ENCODE measurements at regions not wholly inside any gene's neighbourhood (a gene's known extent, or its start where the extent isn't known, plus 50 kb on each side); places are given as distances from the start of the nearest gene placed in this dataset.

- Histone ChIP-seq H3K27ac (no peak overlapping the region), H3K9me3 (no peaks in the 10 kb centered on the region), H3K4me1 (no peaks in the 10 kb centered on the region), H3K4me3 (no peak overlapping the region), H3K27me3 (replicated peaks in 1 of 7) (no peaks in the 10 kb centered on the region), H3K36me3 (no peaks in the 10 kb centered on the region)
- no peak for DNase-seq
- TF ChIP-seq CTCF (IDR thresholded peaks at IDR 0.05 in 8 of 11, conservative IDR thresholded peaks at IDR 0.05 in 3 of 11) (no peak), POLR2A (IDR thresholded peaks at IDR 0.05) (no peak), POLR2AphosphoS5 (IDR thresholded peaks at IDR 0.05) (no peak)
- 76 to 90% (median 80%) methylated on average over 5 of the region's 5 CpGs for WGBS, 5 donors
- intact Hi-C loops (cut with DNase I; ENCODE audit: low total_unique reads): no loop called here
Measured at GRCh38 chr4:14925471-14925870, 76.8 kb upstream of the CPEB2 start.

GRCh38 chr4:14926368-14926767 lies 75.9 kb upstream of the CPEB2 start:
- intact Hi-C loops (cut with DNase I; ENCODE audit: low total_unique reads): no loop called here
- no peaks in the 10 kb centered on the region for H3K4me1 ChIP-seq
- no peaks in the 10 kb centered on the region for H3K9me3 ChIP-seq
- H3K36me3 ChIP-seq: no peaks in the 10 kb centered on the region
- TF ChIP-seq POLR2AphosphoS5 (IDR thresholded peaks at IDR 0.05): no peak
- TF ChIP-seq CTCF (IDR thresholded peaks at IDR 0.05 in 8 of 11, conservative IDR thresholded peaks at IDR 0.05 in 3 of 11): no peak
- no peak for TF ChIP-seq POLR2A (IDR thresholded peaks at IDR 0.05)
- peak; percentile 61 for DNase-seq
- H3K27ac ChIP-seq: no peak overlapping the region
- 57 to 80% (median 66%) methylated on average over 2 of the region's 2 CpGs for WGBS, 5 donors
- H3K4me3 ChIP-seq: no peak overlapping the region
- H3K27me3 ChIP-seq (replicated peaks in 1 of 7): no peaks in the 10 kb centered on the region

GRCh38 chr4:14928035-14928434 lies 74.2 kb upstream of the CPEB2 start:
- H3K27me3 ChIP-seq (replicated peaks in 1 of 7): no peaks in the 10 kb centered on the region
- no peak overlapping the region for H3K27ac ChIP-seq
- H3K4me1 ChIP-seq: no peaks in the 10 kb centered on the region
- no peak for DNase-seq
- no peaks in the 10 kb centered on the region for H3K36me3 ChIP-seq
- intact Hi-C loops (cut with DNase I; ENCODE audit: low total_unique reads): no loop called here
- no peak for TF ChIP-seq CTCF (IDR thresholded peaks at IDR 0.05 in 8 of 11, conservative IDR thresholded peaks at IDR 0.05 in 3 of 11)
- no peak for TF ChIP-seq POLR2A (IDR thresholded peaks at IDR 0.05)
- no peak for TF ChIP-seq POLR2AphosphoS5 (IDR thresholded peaks at IDR 0.05)
- 91 to 98% (median 94%) methylated on average over 1 of the region's 1 CpG for WGBS, 5 donors
- H3K4me3 ChIP-seq: no peak overlapping the region
- no peaks in the 10 kb centered on the region for H3K9me3 ChIP-seq

- H3K27me3 ChIP-seq (replicated peaks in 1 of 7): no peaks in the 10 kb centered on the region
- H3K27ac ChIP-seq: no peak overlapping the region
- no peaks in the 10 kb centered on the region for H3K36me3 ChIP-seq
- 96 to 100% (median 98%) methylated on average over 1 of the region's 1 CpG for WGBS, 5 donors
- H3K4me3 ChIP-seq: no peak overlapping the region
- no peaks in the 10 kb centered on the region for H3K9me3 ChIP-seq
- TF ChIP-seq POLR2A (IDR thresholded peaks at IDR 0.05) (no peak), CTCF (IDR thresholded peaks at IDR 0.05 in 8 of 11, conservative IDR thresholded peaks at IDR 0.05 in 3 of 11) (no peak), POLR2AphosphoS5 (IDR thresholded peaks at IDR 0.05) (no peak)
- no peaks in the 10 kb centered on the region for H3K4me1 ChIP-seq
- no peak for DNase-seq
- intact Hi-C loops (cut with DNase I; ENCODE audit: low total_unique reads): no loop called here
Measured at GRCh38 chr4:14929669-14930068, 72.6 kb upstream of the CPEB2 start.

Data from spleen (tissue), 11 donors.